ENCODE measurements at regions not wholly inside any gene's neighbourhood (a gene's known extent, or its start where the extent isn't known, plus 50 kb on each side); places are given as distances from the start of the nearest gene placed in this dataset.

GRCh38 chr15:77825546-77825945 is 192.8 kb upstream of the LINGO1 start:
- Histone ChIP-seq H3K27me3 (replicated peaks; ENCODE audit: insufficient read depth, low read length) (peaks cover 12% of the 10 kb centered on the region), H2AFZ (ENCODE audit: low read length) (no peak overlapping the region), H3K27ac (ENCODE audit: low read length) (no peak overlapping the region), H3K4me3 (ENCODE audit: low read length) (no peak overlapping the region), H4K20me1 (ENCODE audit: insufficient read depth, low read length) (no peaks in the 10 kb centered on the region), H3K79me2 (ENCODE audit: low read length) (no peaks in the 10 kb centered on the region), H3K4me1 (ENCODE audit: low read length) (no peaks in the 10 kb centered on the region), H3K36me3 (replicated peaks; ENCODE audit: insufficient read depth, low read length) (no peaks in the 10 kb centered on the region), H3F3A (ENCODE audit: insufficient read depth, low read length) (no peaks in the 10 kb centered on the region), H3K9me3 (replicated peaks; ENCODE audit: insufficient read depth, low read length) (no peaks in the 10 kb centered on the region), H3K4me2 (ENCODE audit: low read depth, low read length) (no peak overlapping the region), H3K9ac (ENCODE audit: low read length) (no peak overlapping the region), H3K9me2 (replicated peaks; ENCODE audit: insufficient read depth, low read length) (no peaks in the 10 kb centered on the region)
- no peak for DNase-seq
- TF ChIP-seq CTCF (IDR thresholded peaks at IDR 0.05; ENCODE audit: low read length) (no peak), EZH2 (optimal IDR thresholded peaks at IDR 0.05; ENCODE audit: low read depth, low read length) (no peak), EZH2phosphoT487 (IDR thresholded peaks at IDR 0.05; ENCODE audit: low read length) (no peak)

GRCh38 chr15:77825252-77825542 is 192.5 kb upstream of the LINGO1 start:
- TF ChIP-seq EZH2 (optimal IDR thresholded peaks at IDR 0.05; ENCODE audit: low read depth, low read length) (no peak), EZH2phosphoT487 (IDR thresholded peaks at IDR 0.05; ENCODE audit: low read length) (no peak), CTCF (IDR thresholded peaks at IDR 0.05; ENCODE audit: low read length) (no peak)
- H3K9ac ChIP-seq (ENCODE audit: low read length), result no peak overlapping the region
- H3F3A ChIP-seq (ENCODE audit: insufficient read depth, low read length), result no peaks in the 10 kb centered on the region
- H3K27ac ChIP-seq (ENCODE audit: low read length), result no peak overlapping the region
- H2AFZ ChIP-seq (ENCODE audit: low read length), result no peak overlapping the region
- H3K9me2 ChIP-seq (replicated peaks; ENCODE audit: insufficient read depth, low read length), result no peaks in the 10 kb centered on the region
- H3K4me1 ChIP-seq (ENCODE audit: low read length), result no peaks in the 10 kb centered on the region
- no peaks in the 10 kb centered on the region for H3K9me3 ChIP-seq (replicated peaks; ENCODE audit: insufficient read depth, low read length)
- no peaks in the 10 kb centered on the region for H3K79me2 ChIP-seq (ENCODE audit: low read length)
- no peaks in the 10 kb centered on the region for H4K20me1 ChIP-seq (ENCODE audit: insufficient read depth, low read length)
- DNase-seq, result no peak
- no peak overlapping the region for H3K4me2 ChIP-seq (ENCODE audit: low read depth, low read length)
- no peak overlapping the region for H3K4me3 ChIP-seq (ENCODE audit: low read length)
- H3K27me3 ChIP-seq (replicated peaks; ENCODE audit: insufficient read depth, low read length), result peaks cover 16% of the 10 kb centered on the region
- H3K36me3 ChIP-seq (replicated peaks; ENCODE audit: insufficient read depth, low read length), result no peaks in the 10 kb centered on the region

- Histone ChIP-seq H3K4me1 (ENCODE audit: low read length) (no peaks in the 10 kb centered on the region), H3K27me3 (replicated peaks; ENCODE audit: insufficient read depth, low read length) (peaks cover 18% of the 10 kb centered on the region), H3F3A (ENCODE audit: insufficient read depth, low read length) (no peaks in the 10 kb centered on the region), H3K4me3 (ENCODE audit: low read length) (no peak overlapping the region), H3K9me3 (replicated peaks; ENCODE audit: insufficient read depth, low read length) (no peaks in the 10 kb centered on the region), H3K36me3 (replicated peaks; ENCODE audit: insufficient read depth, low read length) (no peaks in the 10 kb centered on the region), H2AFZ (ENCODE audit: low read length) (no peak overlapping the region), H3K9me2 (replicated peaks; ENCODE audit: insufficient read depth, low read length) (no peaks in the 10 kb centered on the region), H3K79me2 (ENCODE audit: low read length) (no peaks in the 10 kb centered on the region), H4K20me1 (ENCODE audit: insufficient read depth, low read length) (no peaks in the 10 kb centered on the region), H3K9ac (ENCODE audit: low read length) (no peak overlapping the region), H3K4me2 (ENCODE audit: low read depth, low read length) (no peak overlapping the region), H3K27ac (ENCODE audit: low read length) (no peak overlapping the region)
- no peak for TF ChIP-seq EZH2 (optimal IDR thresholded peaks at IDR 0.05; ENCODE audit: low read depth, low read length)
- TF ChIP-seq CTCF (IDR thresholded peaks at IDR 0.05; ENCODE audit: low read length), result no peak
- TF ChIP-seq EZH2phosphoT487 (IDR thresholded peaks at IDR 0.05; ENCODE audit: low read length), result no peak
- no peak for DNase-seq
These were observed 191.9 kb upstream of the LINGO1 start for GRCh38 chr15:77824361-77825251.

Measured in MM.1S (cell line).